Mucosa of gallbladder (tissue), 1 donor: ENCODE measurements at regions not wholly inside any gene's neighbourhood (a gene's known extent, or its start where the extent isn't known, plus 50 kb on each side); places are given as distances from the start of the nearest gene placed in this dataset.
"Not testable (repeated sequence)": the region's sequence is repeated elsewhere in the genome, so short reads cannot be mapped to it uniquely, and the experiment has no call there.

Experiments used
- DNase-seq: peaks from one replicate; pipeline ENCODE4 v3.0.0-alpha.2; 2020; ENCODE audit warnings: low spot score
- donor health status: DM: no; HTN: no; CAD: no.

- DNase-seq: not testable (repeated sequence)
Measured at GRCh38 chr9:67312504-67312903, 320.2 kb upstream of the SPATA31A3 start.

- DNase-seq: not testable (repeated sequence)
Measured at GRCh38 chr9:67307109-67307508, 314.8 kb upstream of the SPATA31A3 start.

GRCh38 chr9:67288797-67289196, 296.4 kb upstream of the SPATA31A3 start:
- DNase-seq: not testable (repeated sequence)

- DNase-seq: not testable (repeated sequence)
Measured at GRCh38 chr9:67288117-67288735, 295.9 kb upstream of the SPATA31A3 start.

GRCh38 chr9:67284299-67284698, 291.9 kb upstream of the SPATA31A3 start:
- not testable (repeated sequence) for DNase-seq

GRCh38 chr9:67281574-67281973, 289.2 kb upstream of the SPATA31A3 start:
- DNase-seq: not testable (repeated sequence)

GRCh38 chr9:67269692-67270091, 277.3 kb upstream of the SPATA31A3 start:
- not testable (repeated sequence) for DNase-seq

- not testable (repeated sequence) for DNase-seq
Measured at GRCh38 chr9:67257894-67258293, 265.5 kb upstream of the SPATA31A3 start.

- DNase-seq: not testable (repeated sequence)
Measured at GRCh38 chr9:67248967-67249366, 256.6 kb upstream of the SPATA31A3 start.

- DNase-seq: not testable (repeated sequence)
Measured at GRCh38 chr9:67212073-67212472, 219.7 kb upstream of the SPATA31A3 start.

- DNase-seq: not testable (repeated sequence)
Measured at GRCh38 chr9:67210842-67211241, 218.5 kb upstream of the SPATA31A3 start.

GRCh38 chr9:67208831-67209437, 216.6 kb upstream of the SPATA31A3 start:
- not testable (repeated sequence) for DNase-seq

GRCh38 chr9:67196135-67196534, 203.8 kb upstream of the SPATA31A3 start:
- DNase-seq: not testable (repeated sequence)

- not testable (repeated sequence) for DNase-seq
Measured at GRCh38 chr9:67195357-67195756, 203.0 kb upstream of the SPATA31A3 start.

GRCh38 chr9:67179185-67179584, 186.8 kb upstream of the SPATA31A3 start:
- DNase-seq: not testable (repeated sequence)

- not testable (repeated sequence) for DNase-seq
Measured at GRCh38 chr9:67175167-67175566, 182.8 kb upstream of the SPATA31A3 start.

- DNase-seq: not testable (repeated sequence)
Measured at GRCh38 chr9:67171721-67172120, 179.4 kb upstream of the SPATA31A3 start.

GRCh38 chr9:67168530-67169157, 176.3 kb upstream of the SPATA31A3 start:
- DNase-seq: not testable (repeated sequence)

- DNase-seq: not testable (repeated sequence)
Measured at GRCh38 chr9:67166335-67166734, 174.0 kb upstream of the SPATA31A3 start.

- not testable (repeated sequence) for DNase-seq
Measured at GRCh38 chr9:67162827-67163226, 170.5 kb upstream of the SPATA31A3 start.

GRCh38 chr9:67155218-67155617, 162.9 kb upstream of the SPATA31A3 start:
- DNase-seq: not testable (repeated sequence)

GRCh38 chr9:67153501-67153900, 161.2 kb upstream of the SPATA31A3 start:
- DNase-seq: not testable (repeated sequence)
